Fibroblast of skin of scalp (primary cell): ENCODE measurements at regions not wholly inside any gene's neighbourhood (a gene's known extent, or its start where the extent isn't known, plus 50 kb on each side); places are given as distances from the start of the nearest gene placed in this dataset.
"Not testable (repeated sequence)": the region's sequence is repeated elsewhere in the genome, so short reads cannot be mapped to it uniquely, and the experiment has no call there.

Experiments
- DNase-seq: peaks from one replicate; pipeline ENCODE4 v3.0.0-alpha.2; 2013

DNA sequence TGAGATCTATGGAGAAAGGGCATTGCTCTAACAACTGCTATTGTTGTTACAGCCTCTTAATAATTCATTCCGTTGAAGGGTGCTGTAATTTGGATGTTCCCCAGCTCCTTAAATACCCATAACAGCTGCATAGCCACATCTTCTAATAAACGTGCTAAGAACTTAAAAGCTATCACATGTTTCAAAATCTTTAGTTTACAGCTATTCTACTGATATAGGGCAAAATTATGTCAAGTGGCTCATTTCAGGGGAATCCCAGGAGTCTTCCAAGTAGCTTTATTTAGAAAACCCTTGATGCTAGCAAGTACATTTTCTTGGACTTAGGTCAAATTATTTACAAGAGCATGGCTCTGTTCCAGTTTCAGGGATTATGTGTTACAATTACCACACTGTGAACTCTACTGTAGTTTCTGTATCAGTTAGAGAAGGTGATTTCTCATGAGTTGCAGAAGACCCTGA lies 990.4 kb upstream of the ACO1 start:
- peak; percentile 2 for DNase-seq

DNA sequence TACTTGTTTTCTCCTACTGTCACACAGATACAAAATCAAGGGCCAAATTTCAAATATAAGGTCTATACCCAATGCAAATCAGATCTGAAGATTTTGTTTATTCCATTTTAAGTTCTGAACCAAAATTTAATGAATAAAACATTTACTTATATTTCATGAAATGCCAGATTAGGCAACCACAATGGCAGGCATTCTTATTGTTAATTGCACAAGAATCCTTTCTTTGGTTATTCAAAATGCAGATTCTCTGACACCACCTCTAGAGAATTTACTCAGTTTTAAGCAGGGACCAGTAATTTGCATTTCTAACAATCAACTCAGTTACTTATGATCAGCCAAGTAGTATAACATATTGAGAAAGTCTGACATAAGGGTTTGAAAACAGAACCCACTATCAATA lies 972.4 kb upstream of the ACO1 start:
- DNase-seq: no peak

DNA sequence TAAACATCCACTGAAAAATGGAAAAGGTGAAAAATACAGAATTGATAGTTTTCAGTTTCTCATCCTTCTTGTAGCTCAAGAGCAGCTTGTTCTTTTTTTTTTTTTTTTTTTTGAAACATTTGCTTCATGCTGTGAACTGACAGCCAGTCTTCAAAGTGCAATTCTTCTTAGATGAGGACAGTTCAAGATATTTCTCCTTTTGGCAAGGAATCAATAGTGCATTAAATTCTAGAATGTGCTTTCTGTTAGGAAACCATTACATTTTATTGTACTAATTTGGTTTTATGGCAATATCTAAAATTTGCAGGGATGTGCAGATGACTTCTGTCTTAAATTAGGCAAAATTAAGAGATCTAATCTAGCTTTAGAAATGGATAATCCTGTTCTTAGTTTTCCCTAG lies 969.3 kb upstream of the ACO1 start:
- DNase-seq: no peak

DNA sequence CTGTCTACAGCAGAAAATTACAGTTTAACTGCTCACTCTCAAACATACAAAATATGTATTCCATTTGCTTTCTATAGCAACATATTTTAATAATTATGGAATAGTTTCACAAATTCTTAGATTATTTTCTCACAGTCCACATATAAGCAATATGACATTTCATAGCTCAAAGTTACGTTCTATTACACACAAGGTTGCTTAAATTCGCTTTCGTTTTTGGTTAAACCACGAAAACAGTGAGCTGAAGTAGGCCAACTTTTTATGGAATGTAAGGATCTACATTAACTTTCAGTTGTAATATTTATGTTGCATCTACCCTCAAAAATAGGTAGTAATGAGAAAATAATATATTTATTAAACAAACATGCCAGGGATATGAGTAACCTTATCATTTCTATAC lies 966.0 kb upstream of the ACO1 start:
- no peak for DNase-seq

DNA sequence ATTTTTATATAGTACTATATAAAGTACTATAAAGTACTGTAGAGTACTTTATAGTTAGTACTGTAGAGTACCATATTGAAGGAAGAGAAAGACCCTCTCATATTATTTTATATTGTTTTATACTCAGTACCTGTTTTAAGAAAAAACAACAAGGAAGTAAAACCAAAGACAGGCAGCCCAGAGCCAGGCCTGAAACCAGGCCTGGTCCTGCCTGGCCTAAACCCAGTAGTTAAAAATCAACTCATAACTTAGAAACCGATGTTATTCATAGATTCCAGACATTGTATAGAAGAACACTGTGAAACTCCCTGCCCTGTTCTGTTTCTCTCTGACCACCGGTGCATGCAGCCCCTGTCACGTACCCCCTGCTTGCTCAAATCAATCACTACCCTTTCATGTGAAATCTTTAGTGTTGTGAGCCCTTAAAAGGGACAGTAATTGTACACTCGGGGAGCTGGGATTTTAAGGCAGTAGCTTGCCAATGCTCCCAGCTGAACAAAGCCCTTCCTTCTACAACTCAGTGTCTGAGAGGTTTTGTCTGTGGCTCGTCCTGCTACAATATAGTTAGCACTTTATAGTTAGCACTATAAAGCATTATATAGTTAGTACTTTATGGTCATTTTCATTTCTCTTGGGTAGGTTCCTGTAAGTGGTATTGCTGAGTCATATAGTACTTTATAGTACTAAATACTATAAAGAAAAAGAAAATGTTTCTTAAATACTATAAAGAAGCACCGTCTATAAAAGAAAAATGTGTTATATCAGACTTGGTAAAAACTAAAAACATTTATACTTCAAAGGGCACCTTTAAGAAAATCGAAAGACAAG lies 940.6 kb upstream of the ACO1 start:
- not testable (repeated sequence) for DNase-seq

DNA sequence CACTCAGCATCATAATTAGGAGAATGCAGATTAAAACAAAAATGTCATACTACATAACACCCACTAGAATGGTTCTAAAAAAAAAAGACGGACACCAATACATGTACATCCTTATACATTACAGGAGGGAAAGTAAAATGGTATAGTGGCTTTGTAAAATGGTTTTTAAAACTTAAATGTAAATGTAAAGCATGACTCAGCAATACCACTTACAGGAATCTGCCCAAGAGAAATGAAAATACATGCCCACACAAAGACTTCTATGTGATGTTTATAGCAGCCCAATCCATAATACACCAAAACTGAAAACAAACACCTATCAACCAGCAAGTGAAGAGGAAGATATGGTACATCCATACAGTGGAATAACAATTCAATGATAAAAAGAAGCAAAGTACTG lies 939.1 kb upstream of the ACO1 start:
- DNase-seq: no peak

DNA sequence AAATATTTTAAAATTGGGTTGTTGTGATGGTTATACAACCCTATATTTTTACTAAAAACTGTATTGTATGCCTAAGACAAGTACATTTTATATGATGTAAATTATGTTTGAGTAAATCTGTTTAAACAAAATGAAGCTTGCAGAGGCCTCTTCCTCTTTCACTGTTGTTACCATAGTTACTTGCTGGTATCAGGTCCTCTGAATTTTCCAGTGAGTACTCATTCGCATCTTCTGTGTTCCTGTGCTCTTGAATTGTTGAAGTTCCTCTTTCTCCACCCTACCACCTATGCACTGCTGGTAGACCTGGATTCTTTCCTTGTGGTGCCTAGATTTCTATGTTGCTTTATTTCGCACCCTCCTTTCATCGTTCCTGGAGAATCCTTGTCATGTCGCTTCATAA lies 938.5 kb upstream of the ACO1 start:
- DNase-seq: no peak

DNA sequence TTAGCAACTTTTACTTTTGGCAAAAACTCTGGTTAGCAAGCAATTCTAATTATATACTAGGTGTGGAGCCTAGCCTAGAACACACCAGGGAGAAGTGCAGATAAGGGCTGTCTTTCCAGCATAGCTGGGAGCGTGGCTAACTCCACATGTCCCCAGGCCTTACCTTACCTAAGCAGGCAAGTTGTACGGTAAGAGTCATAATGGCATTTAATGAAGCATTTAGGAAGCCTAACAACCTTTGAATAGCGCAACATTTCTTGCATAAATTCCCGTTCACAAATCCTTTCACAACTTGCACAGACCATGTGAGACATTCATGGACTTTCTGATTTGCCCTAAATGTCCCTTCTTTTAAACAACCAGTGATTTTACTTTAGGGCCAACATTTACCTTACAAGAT lies 917.4 kb upstream of the ACO1 start:
- DNase-seq: no peak

DNA sequence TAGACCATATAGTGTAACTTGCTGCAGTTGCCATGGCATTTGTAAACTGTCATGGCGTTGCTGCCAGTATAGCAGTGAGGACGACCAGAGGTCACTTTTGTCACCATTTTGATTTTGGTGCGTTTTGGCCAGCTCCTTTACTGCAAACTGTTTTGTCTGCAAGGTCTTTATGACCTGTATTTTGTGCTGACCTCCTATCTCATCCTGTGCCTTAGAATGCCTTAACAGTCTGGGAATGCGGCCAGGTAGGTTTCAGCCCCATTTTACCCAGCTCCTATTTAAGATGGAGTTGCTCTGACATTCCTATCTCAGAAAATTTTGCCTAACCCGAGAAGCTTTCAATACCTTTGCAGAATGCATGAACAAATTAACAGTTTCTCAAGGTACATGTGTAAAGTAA lies 914.4 kb upstream of the ACO1 start:
- no peak for DNase-seq

DNA sequence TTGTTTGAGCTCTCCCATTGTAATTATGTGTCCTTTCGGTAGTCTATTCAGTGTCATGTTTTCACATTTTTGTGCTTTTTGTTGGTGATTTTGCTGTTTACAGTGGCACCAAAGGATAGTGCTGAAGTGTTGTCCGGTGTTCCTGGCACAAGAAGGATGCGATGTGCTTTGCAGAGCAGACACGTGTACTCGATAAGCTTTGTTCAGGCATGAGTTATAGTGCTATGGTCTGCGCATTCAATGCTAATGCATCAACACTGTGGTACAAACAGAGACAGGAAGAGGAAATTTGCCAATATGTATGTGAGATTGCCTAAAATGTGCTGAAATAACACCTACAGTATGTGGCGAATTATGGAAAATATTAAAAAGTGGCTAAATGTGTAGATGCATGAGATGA lies 913.4 kb upstream of the ACO1 start:
- no peak for DNase-seq

DNA sequence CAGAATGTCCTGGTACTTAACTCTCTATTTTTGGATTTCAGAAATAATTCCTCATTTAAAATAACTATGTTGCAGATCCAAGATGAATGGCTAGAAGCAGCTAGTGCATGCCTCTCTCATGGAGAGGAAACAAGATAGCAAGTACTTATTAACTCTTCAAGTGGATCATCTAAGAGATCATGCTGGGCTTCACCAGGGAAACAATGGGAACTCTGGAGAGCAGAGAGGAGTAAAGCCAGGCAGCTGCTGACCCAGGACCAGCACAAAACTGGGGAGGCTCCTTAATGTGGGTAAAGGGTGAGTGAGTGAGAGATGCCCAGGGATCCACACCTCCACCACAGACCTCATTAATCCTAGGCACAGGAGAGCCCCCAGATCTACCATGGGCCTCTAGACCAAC lies 897.8 kb upstream of the ACO1 start:
- no peak for DNase-seq

DNA sequence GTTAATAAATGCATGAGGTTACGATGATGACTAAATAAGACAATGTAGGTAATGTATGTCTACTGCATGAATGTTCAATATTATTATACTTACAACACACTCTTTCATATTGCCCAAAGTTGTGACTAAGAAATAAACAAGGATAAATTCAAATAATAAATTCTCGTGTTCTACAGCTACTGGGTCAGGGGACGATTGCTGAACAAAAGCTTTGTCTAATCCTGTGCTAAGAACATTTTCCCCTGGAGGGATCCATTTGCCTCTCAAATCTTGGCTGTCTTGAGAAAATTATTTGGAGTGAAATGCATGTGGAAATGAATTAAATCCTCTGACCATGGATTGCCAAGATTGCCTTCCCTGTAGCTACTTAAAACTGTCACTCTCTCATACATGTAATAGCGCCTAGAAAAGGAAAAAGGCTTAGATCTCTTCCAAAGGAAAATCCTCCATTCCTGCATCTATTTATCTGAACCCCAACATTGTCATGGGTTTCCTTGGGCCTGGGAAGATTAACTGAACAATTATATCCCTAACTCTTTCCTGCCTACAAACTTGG lies 893.8 kb upstream of the ACO1 start:
- no peak for DNase-seq

DNA sequence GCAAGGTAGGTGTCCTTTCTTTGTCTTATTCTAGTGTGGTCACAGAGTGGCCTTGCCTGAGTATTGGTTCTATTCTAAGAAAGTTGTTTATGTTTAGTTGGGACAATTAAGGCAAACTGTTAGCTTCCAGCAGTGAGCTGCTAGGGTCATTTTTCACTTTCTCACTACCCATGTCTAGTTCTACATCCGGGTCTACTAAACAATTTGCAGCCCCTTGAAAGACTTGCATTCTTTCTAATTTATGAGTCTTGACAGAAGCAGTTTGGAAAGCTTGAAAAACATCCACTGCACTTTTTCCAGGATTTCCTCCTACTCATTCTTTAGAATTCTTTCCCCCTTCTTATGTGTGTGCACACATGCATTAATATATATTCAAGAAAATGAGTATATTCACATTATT lies 892.2 kb upstream of the ACO1 start:
- no peak for DNase-seq

DNA sequence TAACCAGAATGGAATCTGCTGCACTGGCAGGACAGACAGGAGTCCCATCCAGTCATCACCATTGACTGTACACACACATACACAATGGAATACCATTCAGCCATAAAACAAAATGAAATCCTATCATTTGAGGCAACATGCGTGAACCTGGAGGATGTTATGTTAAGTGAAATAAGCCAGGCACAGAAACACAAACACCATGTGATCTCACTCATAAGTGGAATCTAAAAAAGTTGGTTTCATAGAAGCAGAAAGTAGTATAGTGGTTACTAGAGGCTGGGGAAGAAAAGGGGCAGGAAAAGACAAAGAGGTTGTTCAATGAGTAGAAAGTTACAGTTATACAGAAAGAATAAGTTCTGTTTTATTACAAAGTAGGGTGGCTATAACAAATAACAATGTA lies 884.0 kb upstream of the ACO1 start:
- no peak for DNase-seq

DNA sequence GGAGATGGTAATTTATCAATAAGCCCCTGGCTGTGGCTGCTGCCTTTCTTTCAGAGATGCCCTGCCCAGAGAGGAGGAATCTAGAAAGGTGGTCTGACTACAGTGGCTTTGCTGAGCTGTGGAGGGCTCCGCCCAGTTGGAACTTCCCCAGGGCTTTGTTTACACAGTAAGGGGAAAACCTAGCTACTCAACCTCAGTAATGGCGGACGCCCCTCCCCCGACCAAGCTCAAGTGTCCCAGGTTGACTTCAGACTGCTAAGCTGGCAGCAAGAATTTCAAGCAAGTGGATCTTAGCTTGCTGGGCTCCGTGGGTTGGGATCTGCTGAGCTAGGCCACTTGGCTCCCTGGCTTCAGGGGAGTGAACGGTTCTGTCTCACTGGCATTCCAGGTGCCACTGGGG lies 865.4 kb upstream of the ACO1 start:
- no peak for DNase-seq

DNA sequence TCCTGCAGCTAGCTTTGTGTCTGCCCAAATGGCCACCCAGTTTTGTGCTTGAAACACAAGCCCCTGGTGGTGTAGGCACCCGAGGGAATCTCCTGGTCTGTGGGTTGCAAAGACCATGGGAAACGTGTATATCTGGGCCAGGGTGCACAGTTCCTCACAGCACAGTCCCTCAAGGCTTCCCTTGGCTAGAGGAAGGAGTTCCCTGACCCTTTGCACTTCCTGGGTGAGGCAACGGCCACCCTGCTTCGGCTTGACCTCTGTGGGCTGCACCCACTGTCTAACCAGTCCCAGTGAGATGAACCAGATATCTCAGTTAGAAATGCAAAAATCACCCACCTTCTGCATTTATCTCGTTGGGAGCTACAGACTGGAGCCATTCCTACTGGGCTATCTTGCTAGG lies 865.0 kb upstream of the ACO1 start:
- no peak for DNase-seq

DNA sequence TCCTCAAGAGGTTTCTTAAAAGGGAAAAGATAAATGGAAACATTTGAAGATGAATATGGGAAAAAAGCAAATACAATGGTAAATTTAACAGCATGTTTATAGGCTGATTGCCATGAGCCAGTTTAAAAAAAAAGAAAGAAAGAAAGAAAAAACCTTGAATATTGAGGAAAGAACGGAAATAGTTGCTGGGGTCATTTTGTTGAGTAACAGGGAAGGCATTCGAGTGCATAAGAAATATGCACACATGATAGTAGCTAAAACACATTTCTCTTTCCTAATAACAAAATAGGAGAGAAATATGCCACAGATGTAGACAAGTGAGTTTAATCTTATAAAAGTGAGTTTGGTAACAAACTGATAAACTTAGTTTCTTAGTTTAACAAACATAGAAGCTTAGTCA lies 864.6 kb upstream of the ACO1 start:
- DNase-seq: peak; percentile 14

DNA sequence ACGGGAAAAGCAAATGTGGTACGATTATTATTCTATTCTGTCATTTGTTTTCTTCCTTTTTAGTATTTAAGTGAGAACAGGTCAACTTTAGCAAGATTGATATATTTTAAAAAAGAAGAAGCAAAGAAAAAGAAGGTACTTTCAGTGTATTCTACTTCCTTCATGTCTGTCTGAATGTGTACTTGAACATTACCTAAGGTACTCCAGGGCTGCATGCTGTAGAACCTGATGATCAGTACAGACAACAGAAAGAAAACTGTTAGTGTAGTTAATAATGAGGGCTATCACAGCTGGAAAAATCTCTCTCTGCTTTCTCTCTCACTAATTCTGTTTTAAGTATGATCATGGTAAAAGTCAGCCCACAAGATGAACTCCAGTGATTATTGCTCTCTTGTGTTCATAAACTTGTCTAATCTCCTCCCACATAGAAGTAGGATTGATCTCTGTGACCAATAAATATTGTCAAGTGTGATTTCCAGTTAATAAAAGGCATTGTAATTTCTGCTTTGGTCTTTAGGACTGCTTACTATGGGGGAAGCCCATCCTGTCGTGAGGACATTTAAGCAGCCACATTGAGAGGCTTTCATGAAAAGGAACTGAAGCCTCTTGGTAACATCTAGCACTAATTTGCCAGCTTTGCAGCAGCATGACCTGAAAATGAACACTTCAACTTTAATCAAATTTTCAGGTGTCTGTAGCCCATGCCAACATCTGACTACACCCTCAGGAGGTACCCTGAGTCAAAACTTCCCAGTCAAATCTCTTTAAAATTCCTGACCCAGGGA lies 864.0 kb upstream of the ACO1 start:
- DNase-seq: no peak

DNA sequence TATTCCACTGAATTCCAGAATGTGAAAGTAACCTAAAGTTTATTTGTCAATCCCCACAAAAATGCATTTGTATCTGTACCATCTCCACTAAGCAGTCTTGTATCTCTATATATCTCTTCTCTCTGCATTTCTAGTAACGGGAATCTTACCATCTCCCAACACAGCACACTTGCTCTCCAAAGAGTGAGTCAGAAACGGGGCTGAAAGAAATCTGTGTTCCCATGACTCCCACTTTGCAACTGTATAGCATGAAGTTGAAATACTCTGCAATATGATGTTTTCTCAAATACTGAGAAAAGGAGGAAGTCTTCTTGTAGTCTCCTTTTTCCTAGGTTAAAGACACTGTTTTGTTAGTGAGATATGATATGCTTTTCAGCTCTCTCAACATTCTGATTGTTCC lies 848.8 kb upstream of the ACO1 start:
- no peak for DNase-seq

DNA sequence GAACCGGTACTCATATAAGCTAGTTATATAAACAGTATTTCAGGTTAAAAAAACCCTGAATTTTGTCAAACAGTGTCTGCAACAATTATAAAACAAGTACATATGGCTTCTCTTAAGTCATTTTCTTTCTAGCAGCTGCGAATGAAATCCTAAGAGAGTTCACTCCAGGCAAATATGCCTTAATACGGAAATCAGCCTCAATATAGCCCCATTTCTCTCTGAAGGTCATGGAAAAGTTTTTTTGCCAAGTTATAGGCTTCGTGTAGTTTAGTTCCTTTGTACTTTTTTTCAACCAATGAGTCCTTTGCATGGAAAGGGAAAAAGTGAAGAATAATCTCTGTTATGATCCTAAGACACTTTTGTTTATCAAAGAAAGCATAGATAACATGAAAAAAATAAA lies 848.0 kb upstream of the ACO1 start:
- DNase-seq: no peak

DNA sequence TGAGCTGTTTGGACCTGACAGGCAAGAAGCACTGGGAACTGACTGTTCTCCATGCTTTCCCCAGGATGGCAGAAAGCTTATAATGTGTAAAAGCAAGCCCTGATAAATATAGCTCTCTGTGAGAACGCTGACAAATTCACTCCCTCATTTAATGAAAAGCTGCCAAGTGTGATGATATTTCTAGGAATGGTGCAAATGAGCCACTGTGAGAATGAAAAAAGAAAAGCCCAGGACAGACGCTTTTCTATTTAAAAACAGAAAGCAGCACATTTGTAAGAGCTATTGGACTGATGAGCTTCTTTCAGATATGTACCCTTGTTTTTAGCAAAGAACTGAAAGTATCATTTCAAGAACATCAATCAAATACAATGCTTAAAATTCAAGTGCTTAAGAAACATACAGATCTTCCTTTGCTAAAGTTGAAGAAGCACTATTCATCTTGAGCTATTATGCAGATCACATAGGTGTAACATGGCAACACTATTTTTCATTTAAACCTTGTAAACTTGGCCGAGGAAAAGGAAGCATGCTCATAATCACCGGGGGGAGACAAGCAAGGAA lies 842.6 kb upstream of the ACO1 start:
- no peak for DNase-seq

DNA sequence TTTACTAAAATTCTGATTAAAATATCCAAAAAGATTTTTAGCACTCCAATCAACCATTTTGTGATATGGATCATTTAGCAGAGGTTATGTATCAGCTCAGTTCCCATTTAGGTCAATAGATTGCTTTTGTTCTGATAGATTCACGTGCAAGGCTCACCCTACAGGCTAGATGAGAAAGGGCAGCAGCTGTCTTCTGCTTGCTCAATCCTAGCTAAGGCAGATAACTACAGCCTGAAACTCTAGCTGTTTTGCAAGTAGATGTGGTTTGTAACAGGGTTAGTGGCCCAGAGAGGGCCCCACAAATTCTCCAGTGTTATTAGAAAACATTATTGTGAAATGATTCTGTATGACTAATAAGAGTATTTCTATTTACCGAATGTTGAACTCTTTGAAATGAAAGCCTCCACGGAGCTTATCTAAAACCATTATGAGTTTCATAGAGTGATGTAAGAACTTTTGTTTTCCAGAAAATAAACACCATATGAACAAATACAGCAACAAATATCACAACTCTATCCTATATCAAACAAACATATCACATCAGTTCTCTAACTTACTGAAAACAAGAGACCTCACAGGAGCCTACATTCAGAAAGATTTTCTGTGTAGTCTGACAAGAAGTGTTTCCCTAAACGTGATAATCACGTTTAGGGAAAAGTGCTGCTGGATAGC lies 841.9 kb upstream of the ACO1 start:
- peak; percentile 25 for DNase-seq

DNA sequence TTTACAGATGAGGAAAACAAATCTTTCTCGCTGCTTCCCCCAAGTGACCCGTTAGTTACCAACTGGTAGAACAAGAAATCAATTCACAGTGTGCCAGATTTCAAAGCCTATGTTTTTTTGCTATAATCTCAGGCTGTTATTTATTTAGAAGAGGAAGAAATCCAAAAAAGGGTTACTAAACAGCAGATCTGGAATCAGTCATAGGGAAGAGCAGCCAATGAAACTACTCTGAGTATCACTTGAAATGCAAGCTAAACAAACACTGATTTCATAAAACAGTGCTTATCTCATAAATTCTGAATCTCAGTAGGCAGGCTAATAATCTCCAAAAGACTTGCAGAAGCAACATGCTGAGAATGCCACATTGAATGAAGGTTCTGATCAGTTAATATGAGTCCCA lies 829.5 kb upstream of the ACO1 start:
- DNase-seq: no peak
